ENCODE measurements at regions not wholly inside any gene's neighbourhood (a gene's known extent, or its start where the extent isn't known, plus 50 kb on each side); places are given as distances from the start of the nearest gene placed in this dataset.

GRCh38 chr4:14615671-14616070 is 386.6 kb upstream of the CPEB2 start:
- DNase-seq (ENCODE audit: low read depth, low spot score) = no peak
- H3K9me3 ChIP-seq (ENCODE audit: insufficient read depth, low read length) = no peaks in the 10 kb centered on the region
- TF ChIP-seq SUZ12 (IDR thresholded peaks at IDR 0.05; ENCODE audit: extremely low read depth, insufficient read depth, insufficient read length) (no peak), YY1 (IDR thresholded peaks at IDR 0.05; ENCODE audit: insufficient read depth, insufficient read length) (no peak), ZNF274 (IDR thresholded peaks at IDR 0.05; ENCODE audit: low read depth, low read length) (no peak)

GRCh38 chr4:14620567-14621141 is 381.6 kb upstream of the CPEB2 start:
- Histone ChIP-seq H3K36me3 (ENCODE audit: insufficient read depth, insufficient read length, low read length) (no peaks in the 10 kb centered on the region), H3K4me1 (ENCODE audit: insufficient read depth, insufficient read length) (peaks cover 4% of the 10 kb centered on the region), H3K4me3 (ENCODE audit: insufficient read length, low read depth) (no peak overlapping the region), H3K27me3 (ENCODE audit: insufficient read depth, insufficient read length) (no peaks in the 10 kb centered on the region), H3K9me3 (ENCODE audit: insufficient read depth, low read length) (no peaks in the 10 kb centered on the region), H3K9ac (ENCODE audit: insufficient read length, low read depth) (no peak overlapping the region)
- peak; percentile 42 for DNase-seq (ENCODE audit: low read depth, low spot score)
- TF ChIP-seq ZNF274 (IDR thresholded peaks at IDR 0.05; ENCODE audit: low read depth, low read length) (no peak), YY1 (IDR thresholded peaks at IDR 0.05; ENCODE audit: insufficient read depth, insufficient read length) (no peak), SUZ12 (IDR thresholded peaks at IDR 0.05; ENCODE audit: extremely low read depth, insufficient read depth, insufficient read length) (no peak)

More at GRCh38 chr4:14615671-14616070, 386.6 kb upstream of the CPEB2 start:
- Histone ChIP-seq H3K27me3 (ENCODE audit: insufficient read depth, insufficient read length) (no peaks in the 10 kb centered on the region), H3K4me1 (ENCODE audit: insufficient read depth, insufficient read length) (peaks cover 3% of the 10 kb centered on the region), H3K36me3 (ENCODE audit: insufficient read depth, insufficient read length, low read length) (no peaks in the 10 kb centered on the region), H3K4me3 (ENCODE audit: insufficient read length, low read depth) (no peak overlapping the region), H3K9ac (ENCODE audit: insufficient read length, low read depth) (no peak overlapping the region)

- Histone ChIP-seq H3K27me3 (ENCODE audit: insufficient read depth, insufficient read length) (no peaks in the 10 kb centered on the region), H3K9me3 (ENCODE audit: insufficient read depth, low read length) (no peaks in the 10 kb centered on the region), H3K4me1 (ENCODE audit: insufficient read depth, insufficient read length) (peaks cover 4% of the 10 kb centered on the region), H3K36me3 (ENCODE audit: insufficient read depth, insufficient read length, low read length) (no peaks in the 10 kb centered on the region), H3K9ac (ENCODE audit: insufficient read length, low read depth) (no peak overlapping the region), H3K4me3 (ENCODE audit: insufficient read length, low read depth) (no peak overlapping the region)
- no peak for DNase-seq (ENCODE audit: low read depth, low spot score)
- TF ChIP-seq YY1 (IDR thresholded peaks at IDR 0.05; ENCODE audit: insufficient read depth, insufficient read length) = no peak
- no peak for TF ChIP-seq SUZ12 (IDR thresholded peaks at IDR 0.05; ENCODE audit: extremely low read depth, insufficient read depth, insufficient read length)
- TF ChIP-seq ZNF274 (IDR thresholded peaks at IDR 0.05; ENCODE audit: low read depth, low read length) = no peak
Observed at GRCh38 chr4:14621731-14622463, 380.4 kb upstream of the CPEB2 start.

- Histone ChIP-seq H3K4me1 (ENCODE audit: insufficient read depth, insufficient read length) (no peaks in the 10 kb centered on the region), H3K9ac (ENCODE audit: insufficient read length, low read depth) (no peak overlapping the region), H3K4me3 (ENCODE audit: insufficient read length, low read depth) (no peak overlapping the region), H3K36me3 (ENCODE audit: insufficient read depth, insufficient read length, low read length) (no peaks in the 10 kb centered on the region), H3K27me3 (ENCODE audit: insufficient read depth, insufficient read length) (no peaks in the 10 kb centered on the region), H3K9me3 (ENCODE audit: insufficient read depth, low read length) (no peaks in the 10 kb centered on the region)
- TF ChIP-seq SUZ12 (IDR thresholded peaks at IDR 0.05; ENCODE audit: extremely low read depth, insufficient read depth, insufficient read length) (no peak), YY1 (IDR thresholded peaks at IDR 0.05; ENCODE audit: insufficient read depth, insufficient read length) (no peak), ZNF274 (IDR thresholded peaks at IDR 0.05; ENCODE audit: low read depth, low read length) (no peak)
- DNase-seq (ENCODE audit: low read depth, low spot score) = no peak
Observed at GRCh38 chr4:14627038-14627437, 375.2 kb upstream of the CPEB2 start.

GRCh38 chr4:14631806-14632440 is 370.4 kb upstream of the CPEB2 start:
- no peak for DNase-seq (ENCODE audit: low read depth, low spot score)
- no peaks in the 10 kb centered on the region for H3K27me3 ChIP-seq (ENCODE audit: insufficient read depth, insufficient read length)
- peaks cover 13% of the 10 kb centered on the region for H3K9me3 ChIP-seq (ENCODE audit: insufficient read depth, low read length)
- H3K4me1 ChIP-seq (ENCODE audit: insufficient read depth, insufficient read length) = no peaks in the 10 kb centered on the region
- no peak overlapping the region for H3K9ac ChIP-seq (ENCODE audit: insufficient read length, low read depth)
- TF ChIP-seq SUZ12 (IDR thresholded peaks at IDR 0.05; ENCODE audit: extremely low read depth, insufficient read depth, insufficient read length) (no peak), YY1 (IDR thresholded peaks at IDR 0.05; ENCODE audit: insufficient read depth, insufficient read length) (no peak), ZNF274 (IDR thresholded peaks at IDR 0.05; ENCODE audit: low read depth, low read length) (no peak)
- no peaks in the 10 kb centered on the region for H3K36me3 ChIP-seq (ENCODE audit: insufficient read depth, insufficient read length, low read length)
- H3K4me3 ChIP-seq (ENCODE audit: insufficient read length, low read depth) = no peak overlapping the region

GRCh38 chr4:14636563-14636962 is 365.7 kb upstream of the CPEB2 start:
- Histone ChIP-seq H3K9me3 (ENCODE audit: insufficient read depth, low read length) (peaks cover 13% of the 10 kb centered on the region), H3K36me3 (ENCODE audit: insufficient read depth, insufficient read length, low read length) (no peaks in the 10 kb centered on the region), H3K4me3 (ENCODE audit: insufficient read length, low read depth) (no peak overlapping the region), H3K4me1 (ENCODE audit: insufficient read depth, insufficient read length) (no peaks in the 10 kb centered on the region), H3K9ac (ENCODE audit: insufficient read length, low read depth) (no peak overlapping the region), H3K27me3 (ENCODE audit: insufficient read depth, insufficient read length) (no peaks in the 10 kb centered on the region)
- TF ChIP-seq YY1 (IDR thresholded peaks at IDR 0.05; ENCODE audit: insufficient read depth, insufficient read length) (no peak), ZNF274 (IDR thresholded peaks at IDR 0.05; ENCODE audit: low read depth, low read length) (no peak), SUZ12 (IDR thresholded peaks at IDR 0.05; ENCODE audit: extremely low read depth, insufficient read depth, insufficient read length) (no peak)
- DNase-seq (ENCODE audit: low read depth, low spot score) = no peak

GRCh38 chr4:14640476-14640875 is 361.8 kb upstream of the CPEB2 start:
- no peak overlapping the region for H3K9ac ChIP-seq (ENCODE audit: insufficient read length, low read depth)
- H3K4me1 ChIP-seq (ENCODE audit: insufficient read depth, insufficient read length) = no peaks in the 10 kb centered on the region
- H3K9me3 ChIP-seq (ENCODE audit: insufficient read depth, low read length) = no peaks in the 10 kb centered on the region

More at GRCh38 chr4:14640476-14640875, 361.8 kb upstream of the CPEB2 start:
- Histone ChIP-seq H3K4me3 (ENCODE audit: insufficient read length, low read depth) (no peak overlapping the region), H3K36me3 (ENCODE audit: insufficient read depth, insufficient read length, low read length) (no peaks in the 10 kb centered on the region), H3K27me3 (ENCODE audit: insufficient read depth, insufficient read length) (no peaks in the 10 kb centered on the region)
- DNase-seq (ENCODE audit: low read depth, low spot score) = no peak
- no peak for TF ChIP-seq SUZ12 (IDR thresholded peaks at IDR 0.05; ENCODE audit: extremely low read depth, insufficient read depth, insufficient read length)
- TF ChIP-seq ZNF274 (IDR thresholded peaks at IDR 0.05; ENCODE audit: low read depth, low read length) = no peak

All from NT2/D1 (cell line).